Central memory CD8-positive, alpha-beta T cell (primary cell): ENCODE measurements at regions not wholly inside any gene's neighbourhood (a gene's known extent, or its start where the extent isn't known, plus 50 kb on each side); places are given as distances from the start of the nearest gene placed in this dataset.
"Not testable (repeated sequence)": the region's sequence is repeated elsewhere in the genome, so short reads cannot be mapped to it uniquely, and the experiment has no call there.

ENCODE experiments used
- ATAC-seq: fragments of 150-1000 bp; cut with Tn5 transposase; replicated peaks from 2 replicates; pipeline ENCODE4 v1.10.0; 2022; ENCODE audit warnings: mild to moderate bottlenecking, moderate FRiP score, moderate number of reproducible peaks; ENCODE audit not compliant: poor library complexity, severe bottlenecking; ENCODE audit errors: extremely low read depth
- DNase-seq, 2 donors: peaks; one replicate each; pipeline ENCODE4 v3.0.0; 2021; ENCODE audit warnings: low spot score in 2 of 2
- H3K27ac Mint-ChIP-seq: one replicate; pipeline ENCODE4 v1.8.0; 2022; ENCODE audit warnings: low read depth, mild to moderate bottlenecking, moderate library complexity, mixed read lengths
- H3K27me3 Mint-ChIP-seq: one replicate; pipeline ENCODE4 v1.8.0; 2022; ENCODE audit warnings: mixed read lengths
- H3K36me3 Mint-ChIP-seq: one replicate; pipeline ENCODE4 v1.8.0; 2022; ENCODE audit warnings: mild to moderate bottlenecking, moderate library complexity, mixed read lengths; ENCODE audit not compliant: insufficient read depth
- H3K4me1 Mint-ChIP-seq: one replicate; pipeline ENCODE4 v1.8.0; 2022; ENCODE audit warnings: mixed read lengths
- H3K4me3 Mint-ChIP-seq: one replicate; pipeline ENCODE4 v1.8.0; 2022; ENCODE audit warnings: mild to moderate bottlenecking, moderate library complexity, mixed read lengths
- H3K9me3 Mint-ChIP-seq: one replicate; pipeline ENCODE4 v1.8.0; 2022; ENCODE audit warnings: mixed read lengths

GRCh38 chr5:14937254-14937653, 65.7 kb upstream of the ANKH start:
- no peaks in the 10 kb centered on the region for H3K36me3 Mint-ChIP-seq
- no peaks in the 10 kb centered on the region for H3K9me3 Mint-ChIP-seq
- no peak overlapping the region for H3K27ac Mint-ChIP-seq
- H3K4me3 Mint-ChIP-seq = no peak overlapping the region
- peaks cover 60% of the 10 kb centered on the region for H3K27me3 Mint-ChIP-seq
- DNase-seq = no peak
- no peaks in the 10 kb centered on the region for H3K4me1 Mint-ChIP-seq
- no peak for ATAC-seq

GRCh38 chr5:14936588-14936987, 65.0 kb upstream of the ANKH start:
- Mint-ChIP-seq H3K27me3 (peaks cover 60% of the 10 kb centered on the region), H3K27ac (no peak overlapping the region), H3K9me3 (no peaks in the 10 kb centered on the region), H3K36me3 (no peaks in the 10 kb centered on the region), H3K4me3 (no peak overlapping the region), H3K4me1 (no peaks in the 10 kb centered on the region)
- DNase-seq = no peak
- ATAC-seq = no peak

GRCh38 chr5:14935341-14935740, 63.8 kb upstream of the ANKH start:
- H3K9me3 Mint-ChIP-seq = no peaks in the 10 kb centered on the region
- no peak for DNase-seq
- no peaks in the 10 kb centered on the region for H3K4me1 Mint-ChIP-seq
- no peak for ATAC-seq
- H3K36me3 Mint-ChIP-seq = no peaks in the 10 kb centered on the region
- H3K4me3 Mint-ChIP-seq = no peak overlapping the region
- H3K27me3 Mint-ChIP-seq = peaks cover 47% of the 10 kb centered on the region
- no peak overlapping the region for H3K27ac Mint-ChIP-seq

- Mint-ChIP-seq H3K4me1 (no peaks in the 10 kb centered on the region), H3K4me3 (no peak overlapping the region), H3K27ac (no peak overlapping the region), H3K36me3 (no peaks in the 10 kb centered on the region), H3K9me3 (no peaks in the 10 kb centered on the region), H3K27me3 (peaks cover 31% of the 10 kb centered on the region)
- ATAC-seq (no peak), DNase-seq (no peak)
Measured at GRCh38 chr5:14932902-14933469, 61.4 kb upstream of the ANKH start.

- Mint-ChIP-seq H3K4me1 (no peaks in the 10 kb centered on the region), H3K27ac (no peak overlapping the region), H3K4me3 (no peak overlapping the region), H3K9me3 (no peaks in the 10 kb centered on the region), H3K36me3 (no peaks in the 10 kb centered on the region), H3K27me3 (peaks cover 9% of the 10 kb centered on the region)
- DNase-seq (no peak), ATAC-seq (no peak)
Measured at GRCh38 chr5:14930486-14930885, 58.9 kb upstream of the ANKH start.

- H3K27me3 Mint-ChIP-seq = no peaks in the 10 kb centered on the region
- no peak for DNase-seq
- H3K27ac Mint-ChIP-seq = no peak overlapping the region
- H3K36me3 Mint-ChIP-seq = no peaks in the 10 kb centered on the region
- H3K9me3 Mint-ChIP-seq = no peaks in the 10 kb centered on the region
- ATAC-seq = no peak
- H3K4me1 Mint-ChIP-seq = no peaks in the 10 kb centered on the region
- no peak overlapping the region for H3K4me3 Mint-ChIP-seq
Measured at GRCh38 chr5:14929293-14930065, 57.9 kb upstream of the ANKH start.

- ATAC-seq = no peak
- Mint-ChIP-seq H3K27ac (no peak overlapping the region), H3K36me3 (no peaks in the 10 kb centered on the region), H3K27me3 (no peaks in the 10 kb centered on the region), H3K4me3 (no peak overlapping the region), H3K9me3 (no peaks in the 10 kb centered on the region), H3K4me1 (no peaks in the 10 kb centered on the region)
- DNase-seq = no peak
Measured at GRCh38 chr5:14928661-14929060, 57.1 kb upstream of the ANKH start.

GRCh38 chr5:14925326-14925725, 53.7 kb upstream of the ANKH start:
- DNase-seq (no peak), ATAC-seq (peak; percentile 46)
- Mint-ChIP-seq H3K27ac (no peak overlapping the region), H3K27me3 (no peaks in the 10 kb centered on the region), H3K4me3 (no peak overlapping the region), H3K36me3 (no peaks in the 10 kb centered on the region), H3K4me1 (no peaks in the 10 kb centered on the region), H3K9me3 (no peaks in the 10 kb centered on the region)

- not testable (repeated sequence) for H3K9me3 Mint-ChIP-seq, ATAC-seq, H3K27ac Mint-ChIP-seq, H3K27me3 Mint-ChIP-seq, H3K4me3 Mint-ChIP-seq, H3K36me3 Mint-ChIP-seq, DNase-seq, H3K4me1 Mint-ChIP-seq
Measured at GRCh38 chr5:14922952-14923351, 51.4 kb upstream of the ANKH start.

GRCh38 chr5:14922456-14922855, 50.9 kb upstream of the ANKH start:
- no peaks in the 10 kb centered on the region for H3K9me3 Mint-ChIP-seq
- DNase-seq (no peak), ATAC-seq (no peak)
- no peaks in the 10 kb centered on the region for H3K36me3 Mint-ChIP-seq
- no peak overlapping the region for H3K4me3 Mint-ChIP-seq
- no peaks in the 10 kb centered on the region for H3K27me3 Mint-ChIP-seq
- H3K27ac Mint-ChIP-seq = no peak overlapping the region
- no peaks in the 10 kb centered on the region for H3K4me1 Mint-ChIP-seq
